DMS153 treated with DMSO at 0.1 percent for 48 hours (cell line): ENCODE measurements at regions not wholly inside any gene's neighbourhood (a gene's known extent, or its start where the extent isn't known, plus 50 kb on each side); places are given as distances from the start of the nearest gene placed in this dataset.

ENCODE experiments used
- DNase-seq: peaks from one replicate; lab custom pipeline; 2025; ENCODE audit not compliant: unreplicated experiment; lab: John Stamatoyannopoulos, UW

- no peak for DNase-seq
These were observed 97.0 kb upstream of the TARS1 start for GRCh38 chr5:33343676-33344327.

- DNase-seq: no peak
These were observed 94.2 kb upstream of the TARS1 start for GRCh38 chr5:33346534-33346933.

GRCh38 chr5:33361781-33362180 is 79.0 kb upstream of the TARS1 start:
- no peak for DNase-seq

- no peak for DNase-seq
These were observed 77.8 kb upstream of the TARS1 start for GRCh38 chr5:33362915-33363314.

GRCh38 chr5:33363537-33363936 is 77.2 kb upstream of the TARS1 start:
- DNase-seq: no peak

- DNase-seq: no peak
These were observed 76.4 kb upstream of the TARS1 start for GRCh38 chr5:33364406-33364805.

GRCh38 chr5:33367416-33367815 is 73.3 kb upstream of the TARS1 start:
- DNase-seq: no peak

- DNase-seq: no peak
These were observed 71.0 kb upstream of the TARS1 start for GRCh38 chr5:33369485-33370465.

GRCh38 chr5:33370466-33370859 is 70.3 kb upstream of the TARS1 start:
- DNase-seq: no peak

GRCh38 chr5:33371660-33372059 is 69.1 kb upstream of the TARS1 start:
- no peak for DNase-seq

- DNase-seq: no peak
These were observed 67.9 kb upstream of the TARS1 start for GRCh38 chr5:33372721-33373472.

GRCh38 chr5:33375900-33376299 is 64.9 kb upstream of the TARS1 start:
- no peak for DNase-seq

- DNase-seq: no peak
These were observed 61.0 kb upstream of the TARS1 start for GRCh38 chr5:33379757-33380156.

- DNase-seq: no peak
These were observed 59.5 kb upstream of the TARS1 start for GRCh38 chr5:33381243-33381642.
